A673 (cell line): ENCODE measurements at regions not wholly inside any gene's neighbourhood (a gene's known extent, or its start where the extent isn't known, plus 50 kb on each side); places are given as distances from the start of the nearest gene placed in this dataset.

Experiments
- BruUV-seq: library from RNA; stranded (reverse); fragments of 400-500 nt; replicated peaks from 2 replicates; lab custom pipeline; 2021; lab: Mats Ljungman, UMichigan
- CTCF ChIA-PET: fragments of 300-600 bp; sonication (Branson Sonifier 250); formaldehyde crosslinking; loops from one replicate; lab custom pipeline; 2022; ENCODE audit warnings: antibody characterized with exemption; lab: Charles Lee
- POLR2A ChIA-PET: fragments of 300-600 bp; sonication (Branson Sonifier 250); formaldehyde crosslinking; loops from one replicate; lab custom pipeline; 2022; ENCODE audit warnings: antibody characterized with exemption; ENCODE audit not compliant: low non-redundant PET; lab: Charles Lee
- DNase-seq: peaks from one replicate; pipeline ENCODE4 v3.0.0-alpha.2; 2015; ENCODE audit warnings: low spot score
- H3K27ac ChIP-seq: fragments of 200-600 bp; sonication (generic); 2 replicates; pipeline ENCODE4 v1.5.1; 2016; ENCODE audit warnings: mixed run types, low read depth, mild to moderate bottlenecking, mixed read lengths, antibody characterized with exemption, low read length; ENCODE audit not compliant: poor library complexity, severe bottlenecking
- H3K27me3 ChIP-seq: fragments of 200-600 bp; sonication (generic); replicated peaks from 2 replicates; pipeline ENCODE4 v1.6.1; 2017; ENCODE audit warnings: mixed run types, low read depth, mild to moderate bottlenecking, mixed read lengths, antibody characterized with exemption, low read length; ENCODE audit not compliant: insufficient read depth, poor library complexity
- H3K36me3 ChIP-seq: fragments of 200-600 bp; sonication (generic); 2 replicates; pipeline ENCODE4 v1.6.1; 2016; ENCODE audit warnings: mixed run types, mild to moderate bottlenecking, mixed read lengths, antibody characterized with exemption, low read length; ENCODE audit not compliant: insufficient read depth, poor library complexity, severe bottlenecking
- H3K4me1 ChIP-seq: fragments of 200-600 bp; sonication (generic); 2 replicates; pipeline ENCODE4 v1.6.1; 2017; ENCODE audit warnings: mixed run types, mild to moderate bottlenecking, mixed read lengths, antibody characterized with exemption, low read length; ENCODE audit not compliant: insufficient read depth, poor library complexity, severe bottlenecking
- H3K4me3 ChIP-seq: fragments of 200-600 bp; sonication (generic); 2 replicates; pipeline ENCODE4 v1.5.1; 2016; ENCODE audit warnings: low read depth, mixed run types, mild to moderate bottlenecking, mixed read lengths, low read length; ENCODE audit not compliant: poor library complexity, severe bottlenecking
- H3K9me3 ChIP-seq: fragments of 200-600 bp; sonication (generic); 2 replicates; pipeline ENCODE4 v1.6.1; 2016; ENCODE audit warnings: mixed run types, low read depth, mild to moderate bottlenecking, mixed read lengths, antibody characterized with exemption, low read length; ENCODE audit not compliant: poor library complexity, severe bottlenecking
- EZH2 ChIP-seq: fragments of 200-600 bp; sonication (generic); IDR thresholded peaks from 2 replicates; pipeline ENCODE4 v1.6.1; 2017; ENCODE audit warnings: borderline replicate concordance, low read depth, mild to moderate bottlenecking, mixed read lengths, antibody characterized with exemption, low read length; ENCODE audit not compliant: poor library complexity, severe bottlenecking
- intact Hi-C: fragments of 100-400 bp; cut with micrococcal nuclease; formaldehyde crosslinking; loops from one replicate; pipeline ENCODE4 v1.10.0; 2022; ENCODE audit not compliant: unreplicated experiment
- TF ChIP-seq, protein P1 (sequence below): fragments of 300-800, 200-600 bp; sonication (generic); conservative IDR thresholded peaks from 2 replicates; pipeline ENCODE4 v1.5.1; 2017; ENCODE audit warnings: low read depth, mild to moderate bottlenecking, antibody characterized with exemption, low read length, moderate library complexity, mixed read lengths

DNA sequence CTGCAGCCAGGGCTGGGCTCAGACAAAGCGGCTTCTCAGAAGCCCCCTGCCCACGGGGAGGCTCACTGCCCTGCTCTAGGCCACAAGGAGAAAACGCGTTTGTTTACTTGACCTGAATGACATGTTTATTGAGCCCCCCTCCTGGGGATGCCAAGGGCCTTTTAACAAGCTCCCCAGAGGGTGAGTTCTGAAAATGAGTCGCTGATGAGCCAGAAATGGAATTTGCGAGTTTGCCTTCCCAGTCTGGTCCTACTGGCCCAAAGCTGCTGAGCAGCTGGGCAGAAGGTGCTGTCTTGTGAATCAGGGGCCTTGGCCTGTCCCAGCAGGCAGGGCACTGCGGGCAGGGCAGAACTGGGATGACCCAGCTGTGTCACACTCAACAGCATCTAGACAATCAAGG is 120.6 kb downstream of the SYF2 start:
- intact Hi-C loops = no loop called here
- Histone ChIP-seq H3K27me3 (no peaks in the 10 kb centered on the region), H3K36me3 (no peaks in the 10 kb centered on the region), H3K27ac (no peak overlapping the region), H3K4me3 (no peak overlapping the region), H3K4me1 (no peaks in the 10 kb centered on the region), H3K9me3 (no peaks in the 10 kb centered on the region)
- DNase-seq = no peak
- ChIA-PET CTCF (no interaction called here), POLR2A (no interaction called here)
- TF ChIP-seq EZH2 = no peak
- TF ChIP-seq, protein P1, sequence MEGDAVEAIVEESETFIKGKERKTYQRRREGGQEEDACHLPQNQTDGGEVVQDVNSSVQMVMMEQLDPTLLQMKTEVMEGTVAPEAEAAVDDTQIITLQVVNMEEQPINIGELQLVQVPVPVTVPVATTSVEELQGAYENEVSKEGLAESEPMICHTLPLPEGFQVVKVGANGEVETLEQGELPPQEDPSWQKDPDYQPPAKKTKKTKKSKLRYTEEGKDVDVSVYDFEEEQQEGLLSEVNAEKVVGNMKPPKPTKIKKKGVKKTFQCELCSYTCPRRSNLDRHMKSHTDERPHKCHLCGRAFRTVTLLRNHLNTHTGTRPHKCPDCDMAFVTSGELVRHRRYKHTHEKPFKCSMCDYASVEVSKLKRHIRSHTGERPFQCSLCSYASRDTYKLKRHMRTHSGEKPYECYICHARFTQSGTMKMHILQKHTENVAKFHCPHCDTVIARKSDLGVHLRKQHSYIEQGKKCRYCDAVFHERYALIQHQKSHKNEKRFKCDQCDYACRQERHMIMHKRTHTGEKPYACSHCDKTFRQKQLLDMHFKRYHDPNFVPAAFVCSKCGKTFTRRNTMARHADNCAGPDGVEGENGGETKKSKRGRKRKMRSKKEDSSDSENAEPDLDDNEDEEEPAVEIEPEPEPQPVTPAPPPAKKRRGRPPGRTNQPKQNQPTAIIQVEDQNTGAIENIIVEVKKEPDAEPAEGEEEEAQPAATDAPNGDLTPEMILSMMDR = no peak
- no TSS peak for BruUV-seq

DNA sequence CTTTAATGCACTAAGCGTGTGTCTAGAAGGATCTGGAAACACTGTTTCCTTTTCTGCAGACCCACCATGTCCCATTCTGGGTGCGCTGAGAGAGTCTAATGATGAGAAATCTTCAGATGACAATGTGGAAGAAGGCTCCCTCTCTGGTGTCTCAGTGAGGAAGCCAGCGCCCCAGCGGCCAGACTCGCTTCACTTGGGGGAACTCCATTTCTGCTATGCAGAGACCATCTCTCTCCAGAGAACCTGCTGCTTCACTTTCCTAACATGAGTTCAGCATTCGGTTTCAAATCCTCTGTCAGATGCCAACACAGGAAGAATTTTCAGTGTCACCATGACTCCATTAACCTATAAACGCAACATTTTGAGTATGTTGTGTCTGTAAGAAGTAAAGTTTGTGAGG is 121.8 kb downstream of the SYF2 start:
- Histone ChIP-seq H3K36me3 (no peaks in the 10 kb centered on the region), H3K4me3 (no peak overlapping the region), H3K27ac (no peak overlapping the region), H3K4me1 (no peaks in the 10 kb centered on the region), H3K27me3 (no peaks in the 10 kb centered on the region), H3K9me3 (no peaks in the 10 kb centered on the region)
- TF ChIP-seq, protein P1 = no peak
- no peak for TF ChIP-seq EZH2
- intact Hi-C loops = no loop called here
- no TSS peak for BruUV-seq
- ChIA-PET CTCF (no interaction called here), POLR2A (no interaction called here)
- no peak for DNase-seq

DNA sequence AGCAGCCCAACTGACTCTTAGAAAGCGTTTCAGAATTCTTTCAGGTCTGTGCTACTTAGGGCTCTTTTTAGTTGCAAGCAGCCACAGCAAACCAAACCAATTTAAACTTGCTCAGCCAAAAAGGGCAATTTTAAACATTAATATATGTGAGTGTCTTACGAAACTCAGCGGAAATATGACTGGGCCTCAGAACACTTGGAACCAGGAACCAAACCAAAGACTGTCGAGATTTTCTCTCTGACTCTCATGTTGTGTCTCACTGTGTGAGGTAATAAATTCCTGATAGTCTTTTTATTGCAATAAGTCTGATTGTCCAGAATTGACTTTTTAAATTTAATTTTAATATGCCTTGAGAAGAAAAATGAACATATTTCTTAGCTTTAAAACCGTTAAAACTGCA is 122.3 kb downstream of the SYF2 start:
- Histone ChIP-seq H3K27me3 (no peaks in the 10 kb centered on the region), H3K27ac (no peak overlapping the region), H3K4me3 (no peak overlapping the region), H3K9me3 (no peaks in the 10 kb centered on the region), H3K4me1 (no peaks in the 10 kb centered on the region), H3K36me3 (no peaks in the 10 kb centered on the region)
- BruUV-seq = no TSS peak
- ChIA-PET CTCF (no interaction called here), POLR2A (no interaction called here)
- TF ChIP-seq, protein P1 = no peak
- TF ChIP-seq EZH2 = no peak
- intact Hi-C loops = no loop called here
- no peak for DNase-seq
